ENCODE measurements at regions not wholly inside any gene's neighbourhood (a gene's known extent, or its start where the extent isn't known, plus 50 kb on each side); places are given as distances from the start of the nearest gene placed in this dataset.

DNA sequence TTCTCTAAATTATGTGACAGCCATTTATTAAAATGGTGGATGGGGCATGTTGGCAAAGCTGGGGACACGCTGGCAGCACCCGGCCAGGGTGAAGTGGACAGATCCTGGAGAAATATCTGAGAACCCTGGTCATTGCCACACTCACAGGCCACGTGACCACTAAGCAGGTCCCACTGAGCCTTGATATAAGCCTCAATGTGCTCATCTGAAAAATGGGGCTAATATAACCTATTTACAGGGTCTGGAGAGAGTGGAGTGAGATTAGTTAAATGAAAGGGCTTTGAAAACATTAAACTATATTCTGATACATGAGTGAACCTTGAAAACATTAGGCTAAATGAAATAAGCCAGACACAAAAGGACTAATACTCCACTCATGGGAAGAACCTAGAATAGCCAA is 108.9 kb downstream of the RBFOX3 start:
- no peaks in the 10 kb centered on the region for H3K79me2 ChIP-seq (ENCODE audit: insufficient read depth, low read length)
- no peaks in the 10 kb centered on the region for H4K20me1 ChIP-seq (ENCODE audit: low read depth, low read length)
- H3K4me2 ChIP-seq (ENCODE audit: low read depth, low read length, poor library complexity, severe bottlenecking), result no peak overlapping the region
- H3K27me3 ChIP-seq (ENCODE audit: low read length), result no peaks in the 10 kb centered on the region
- H3K9me2 ChIP-seq (replicated peaks; ENCODE audit: insufficient read depth, low read length), result no peaks in the 10 kb centered on the region
- H3K4me3 ChIP-seq (ENCODE audit: insufficient read depth, low read length, poor library complexity, severe bottlenecking), result no peak overlapping the region
- no peaks in the 10 kb centered on the region for H3F3A ChIP-seq (ENCODE audit: insufficient read depth)
- no peak overlapping the region for H3K9ac ChIP-seq (ENCODE audit: low read length)
- no peak overlapping the region for H2AFZ ChIP-seq (ENCODE audit: low read depth, low read length, severe bottlenecking)
- no peaks in the 10 kb centered on the region for H3K9me3 ChIP-seq (ENCODE audit: insufficient read depth, low read length)
- no peak overlapping the region for H3K27ac ChIP-seq (ENCODE audit: low read depth, low read length)
- TF ChIP-seq, protein P1, sequence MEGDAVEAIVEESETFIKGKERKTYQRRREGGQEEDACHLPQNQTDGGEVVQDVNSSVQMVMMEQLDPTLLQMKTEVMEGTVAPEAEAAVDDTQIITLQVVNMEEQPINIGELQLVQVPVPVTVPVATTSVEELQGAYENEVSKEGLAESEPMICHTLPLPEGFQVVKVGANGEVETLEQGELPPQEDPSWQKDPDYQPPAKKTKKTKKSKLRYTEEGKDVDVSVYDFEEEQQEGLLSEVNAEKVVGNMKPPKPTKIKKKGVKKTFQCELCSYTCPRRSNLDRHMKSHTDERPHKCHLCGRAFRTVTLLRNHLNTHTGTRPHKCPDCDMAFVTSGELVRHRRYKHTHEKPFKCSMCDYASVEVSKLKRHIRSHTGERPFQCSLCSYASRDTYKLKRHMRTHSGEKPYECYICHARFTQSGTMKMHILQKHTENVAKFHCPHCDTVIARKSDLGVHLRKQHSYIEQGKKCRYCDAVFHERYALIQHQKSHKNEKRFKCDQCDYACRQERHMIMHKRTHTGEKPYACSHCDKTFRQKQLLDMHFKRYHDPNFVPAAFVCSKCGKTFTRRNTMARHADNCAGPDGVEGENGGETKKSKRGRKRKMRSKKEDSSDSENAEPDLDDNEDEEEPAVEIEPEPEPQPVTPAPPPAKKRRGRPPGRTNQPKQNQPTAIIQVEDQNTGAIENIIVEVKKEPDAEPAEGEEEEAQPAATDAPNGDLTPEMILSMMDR (IDR thresholded peaks at IDR 0.05; ENCODE audit: insufficient read depth, low read length, poor library complexity, severe bottlenecking), result no peak
- no peak for TF ChIP-seq EZH2phosphoT487 (conservative IDR thresholded peaks at IDR 0.05; ENCODE audit: low read length)
- no peaks in the 10 kb centered on the region for H3K36me3 ChIP-seq (ENCODE audit: low read length)

- Histone ChIP-seq H3K9me2 (replicated peaks; ENCODE audit: insufficient read depth, low read length) (no peaks in the 10 kb centered on the region), H3K4me3 (ENCODE audit: insufficient read depth, low read length, poor library complexity, severe bottlenecking) (no peak overlapping the region), H4K20me1 (ENCODE audit: low read depth, low read length) (no peaks in the 10 kb centered on the region), H3K4me2 (ENCODE audit: low read depth, low read length, poor library complexity, severe bottlenecking) (no peak overlapping the region), H3K79me2 (ENCODE audit: insufficient read depth, low read length) (no peaks in the 10 kb centered on the region), H3F3A (ENCODE audit: insufficient read depth) (no peaks in the 10 kb centered on the region), H3K9ac (ENCODE audit: low read length) (no peak overlapping the region), H3K36me3 (ENCODE audit: low read length) (no peaks in the 10 kb centered on the region), H2AFZ (ENCODE audit: low read depth, low read length, severe bottlenecking) (no peak overlapping the region), H3K9me3 (ENCODE audit: insufficient read depth, low read length) (no peaks in the 10 kb centered on the region), H3K27me3 (ENCODE audit: low read length) (no peaks in the 10 kb centered on the region), H3K27ac (ENCODE audit: low read depth, low read length) (no peak overlapping the region)
- TF ChIP-seq, protein P1 (IDR thresholded peaks at IDR 0.05; ENCODE audit: insufficient read depth, low read length, poor library complexity, severe bottlenecking), result no peak
- no peak for TF ChIP-seq EZH2phosphoT487 (conservative IDR thresholded peaks at IDR 0.05; ENCODE audit: low read length)
These were observed 109.9 kb downstream of the RBFOX3 start for GRCh38 chr17:79500745-79501618.

GRCh38 chr17:79498854-79499253 is 112.0 kb downstream of the RBFOX3 start:
- Histone ChIP-seq H4K20me1 (ENCODE audit: low read depth, low read length) (no peaks in the 10 kb centered on the region), H3K4me3 (ENCODE audit: insufficient read depth, low read length, poor library complexity, severe bottlenecking) (no peak overlapping the region), H3K27ac (ENCODE audit: low read depth, low read length) (no peak overlapping the region), H3K36me3 (ENCODE audit: low read length) (no peaks in the 10 kb centered on the region), H3K4me2 (ENCODE audit: low read depth, low read length, poor library complexity, severe bottlenecking) (no peak overlapping the region), H3F3A (ENCODE audit: insufficient read depth) (no peaks in the 10 kb centered on the region), H2AFZ (ENCODE audit: low read depth, low read length, severe bottlenecking) (no peak overlapping the region), H3K79me2 (ENCODE audit: insufficient read depth, low read length) (no peaks in the 10 kb centered on the region), H3K9ac (ENCODE audit: low read length) (no peak overlapping the region), H3K27me3 (ENCODE audit: low read length) (no peaks in the 10 kb centered on the region), H3K9me3 (ENCODE audit: insufficient read depth, low read length) (no peaks in the 10 kb centered on the region), H3K9me2 (replicated peaks; ENCODE audit: insufficient read depth, low read length) (no peaks in the 10 kb centered on the region)
- TF ChIP-seq, protein P1 (IDR thresholded peaks at IDR 0.05; ENCODE audit: insufficient read depth, low read length, poor library complexity, severe bottlenecking), result no peak
- no peak for TF ChIP-seq EZH2phosphoT487 (conservative IDR thresholded peaks at IDR 0.05; ENCODE audit: low read length)

Data from SU-DHL-6 (cell line).